HEK293 (cell line): ENCODE measurements at regions not wholly inside any gene's neighbourhood (a gene's known extent, or its start where the extent isn't known, plus 50 kb on each side); places are given as distances from the start of the nearest gene placed in this dataset.

Source experiments
- SETDB1 ChIP-seq: IDR thresholded peaks from one replicate; pipeline ENCODE4 v1.6.1; 2017; ENCODE audit warnings: mild to moderate bottlenecking, low read length, moderate library complexity, mixed read lengths; ENCODE audit not compliant: insufficient read length
- ZNF146 ChIP-seq: fragments of 450-650 bp; formaldehyde crosslinking; IDR thresholded peaks from 2 replicates; pipeline ENCODE4 v1.5.1; 2016; ENCODE audit warnings: missing biosample characterization, missing genetic modification characterization
- ZNF324 ChIP-seq: fragments of 450-650 bp; formaldehyde crosslinking; IDR thresholded peaks from 2 replicates; pipeline ENCODE4 v1.5.1; 2016; ENCODE audit warnings: missing biosample characterization, missing genetic modification characterization
- ZNF776 ChIP-seq: fragments of 450-650 bp; formaldehyde crosslinking; IDR thresholded peaks from 2 replicates; pipeline ENCODE4 v1.5.0; 2017; ENCODE audit warnings: missing biosample characterization, missing genetic modification characterization, borderline replicate concordance
- ZNF792 ChIP-seq: fragments of 450-650 bp; formaldehyde crosslinking; IDR thresholded peaks from 2 replicates; pipeline ENCODE4 v1.5.1; 2016; ENCODE audit warnings: missing biosample characterization, missing genetic modification characterization
- TF ChIP-seq, protein P1 (sequence below): fragments of 450-650 bp; formaldehyde crosslinking; IDR thresholded peaks from 2 replicates; pipeline ENCODE4 v1.5.1; 2016; ENCODE audit warnings: missing biosample characterization, missing genetic modification characterization
- TF ChIP-seq, protein P2 (sequence below): fragments of 450-650 bp; formaldehyde crosslinking; optimal IDR thresholded peaks from 2 replicates; pipeline ENCODE3; 2016; ENCODE audit warnings: missing biosample characterization, mild to moderate bottlenecking, missing genetic modification characterization
- TF ChIP-seq, protein P3 (sequence below): fragments of 450-650 bp; formaldehyde crosslinking; conservative IDR thresholded peaks from 2 replicates; pipeline ENCODE4 v1.5.1; 2016; ENCODE audit warnings: low read depth, missing biosample characterization, missing genetic modification characterization

DNA sequence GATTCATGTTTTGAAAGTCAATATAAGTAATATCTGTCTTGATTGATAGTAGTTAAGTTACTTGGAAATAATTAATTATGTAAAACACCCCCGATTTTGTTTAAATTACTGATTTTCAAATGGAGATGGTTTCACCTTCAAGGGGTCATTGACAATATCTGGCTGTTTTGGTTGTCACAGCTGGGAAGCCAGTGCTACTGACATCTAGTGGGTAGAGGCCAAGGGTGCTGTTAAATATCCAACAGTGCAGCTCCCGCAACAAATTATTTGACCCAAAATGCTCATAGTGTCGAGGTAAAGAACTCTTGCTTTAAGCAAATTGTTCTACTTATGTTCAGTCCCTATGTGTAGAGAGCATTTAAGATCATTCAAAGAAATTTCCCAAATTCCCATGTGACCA lies 50.6 kb upstream of the PCDH20 start:
- TF ChIP-seq SETDB1 (no peak), ZNF792 (tag by site-specific recombination) (no peak), ZNF146 (no peak), ZNF776 (tag by site-specific recombination) (no peak), ZNF324 (tag by site-specific recombination) (no peak)
- TF ChIP-seq, protein P1, sequence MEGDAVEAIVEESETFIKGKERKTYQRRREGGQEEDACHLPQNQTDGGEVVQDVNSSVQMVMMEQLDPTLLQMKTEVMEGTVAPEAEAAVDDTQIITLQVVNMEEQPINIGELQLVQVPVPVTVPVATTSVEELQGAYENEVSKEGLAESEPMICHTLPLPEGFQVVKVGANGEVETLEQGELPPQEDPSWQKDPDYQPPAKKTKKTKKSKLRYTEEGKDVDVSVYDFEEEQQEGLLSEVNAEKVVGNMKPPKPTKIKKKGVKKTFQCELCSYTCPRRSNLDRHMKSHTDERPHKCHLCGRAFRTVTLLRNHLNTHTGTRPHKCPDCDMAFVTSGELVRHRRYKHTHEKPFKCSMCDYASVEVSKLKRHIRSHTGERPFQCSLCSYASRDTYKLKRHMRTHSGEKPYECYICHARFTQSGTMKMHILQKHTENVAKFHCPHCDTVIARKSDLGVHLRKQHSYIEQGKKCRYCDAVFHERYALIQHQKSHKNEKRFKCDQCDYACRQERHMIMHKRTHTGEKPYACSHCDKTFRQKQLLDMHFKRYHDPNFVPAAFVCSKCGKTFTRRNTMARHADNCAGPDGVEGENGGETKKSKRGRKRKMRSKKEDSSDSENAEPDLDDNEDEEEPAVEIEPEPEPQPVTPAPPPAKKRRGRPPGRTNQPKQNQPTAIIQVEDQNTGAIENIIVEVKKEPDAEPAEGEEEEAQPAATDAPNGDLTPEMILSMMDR (tag by site-specific recombination): no peak
- TF ChIP-seq, protein P2, sequence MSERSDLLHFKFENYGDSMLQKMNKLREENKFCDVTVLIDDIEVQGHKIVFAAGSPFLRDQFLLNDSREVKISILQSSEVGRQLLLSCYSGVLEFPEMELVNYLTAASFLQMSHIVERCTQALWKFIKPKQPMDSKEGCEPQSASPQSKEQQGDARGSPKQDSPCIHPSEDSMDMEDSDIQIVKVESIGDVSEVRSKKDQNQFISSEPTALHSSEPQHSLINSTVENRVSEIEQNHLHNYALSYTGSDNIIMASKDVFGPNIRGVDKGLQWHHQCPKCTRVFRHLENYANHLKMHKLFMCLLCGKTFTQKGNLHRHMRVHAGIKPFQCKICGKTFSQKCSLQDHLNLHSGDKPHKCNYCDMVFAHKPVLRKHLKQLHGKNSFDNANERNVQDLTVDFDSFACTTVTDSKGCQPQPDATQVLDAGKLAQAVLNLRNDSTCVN: no peak
- TF ChIP-seq, protein P3, sequence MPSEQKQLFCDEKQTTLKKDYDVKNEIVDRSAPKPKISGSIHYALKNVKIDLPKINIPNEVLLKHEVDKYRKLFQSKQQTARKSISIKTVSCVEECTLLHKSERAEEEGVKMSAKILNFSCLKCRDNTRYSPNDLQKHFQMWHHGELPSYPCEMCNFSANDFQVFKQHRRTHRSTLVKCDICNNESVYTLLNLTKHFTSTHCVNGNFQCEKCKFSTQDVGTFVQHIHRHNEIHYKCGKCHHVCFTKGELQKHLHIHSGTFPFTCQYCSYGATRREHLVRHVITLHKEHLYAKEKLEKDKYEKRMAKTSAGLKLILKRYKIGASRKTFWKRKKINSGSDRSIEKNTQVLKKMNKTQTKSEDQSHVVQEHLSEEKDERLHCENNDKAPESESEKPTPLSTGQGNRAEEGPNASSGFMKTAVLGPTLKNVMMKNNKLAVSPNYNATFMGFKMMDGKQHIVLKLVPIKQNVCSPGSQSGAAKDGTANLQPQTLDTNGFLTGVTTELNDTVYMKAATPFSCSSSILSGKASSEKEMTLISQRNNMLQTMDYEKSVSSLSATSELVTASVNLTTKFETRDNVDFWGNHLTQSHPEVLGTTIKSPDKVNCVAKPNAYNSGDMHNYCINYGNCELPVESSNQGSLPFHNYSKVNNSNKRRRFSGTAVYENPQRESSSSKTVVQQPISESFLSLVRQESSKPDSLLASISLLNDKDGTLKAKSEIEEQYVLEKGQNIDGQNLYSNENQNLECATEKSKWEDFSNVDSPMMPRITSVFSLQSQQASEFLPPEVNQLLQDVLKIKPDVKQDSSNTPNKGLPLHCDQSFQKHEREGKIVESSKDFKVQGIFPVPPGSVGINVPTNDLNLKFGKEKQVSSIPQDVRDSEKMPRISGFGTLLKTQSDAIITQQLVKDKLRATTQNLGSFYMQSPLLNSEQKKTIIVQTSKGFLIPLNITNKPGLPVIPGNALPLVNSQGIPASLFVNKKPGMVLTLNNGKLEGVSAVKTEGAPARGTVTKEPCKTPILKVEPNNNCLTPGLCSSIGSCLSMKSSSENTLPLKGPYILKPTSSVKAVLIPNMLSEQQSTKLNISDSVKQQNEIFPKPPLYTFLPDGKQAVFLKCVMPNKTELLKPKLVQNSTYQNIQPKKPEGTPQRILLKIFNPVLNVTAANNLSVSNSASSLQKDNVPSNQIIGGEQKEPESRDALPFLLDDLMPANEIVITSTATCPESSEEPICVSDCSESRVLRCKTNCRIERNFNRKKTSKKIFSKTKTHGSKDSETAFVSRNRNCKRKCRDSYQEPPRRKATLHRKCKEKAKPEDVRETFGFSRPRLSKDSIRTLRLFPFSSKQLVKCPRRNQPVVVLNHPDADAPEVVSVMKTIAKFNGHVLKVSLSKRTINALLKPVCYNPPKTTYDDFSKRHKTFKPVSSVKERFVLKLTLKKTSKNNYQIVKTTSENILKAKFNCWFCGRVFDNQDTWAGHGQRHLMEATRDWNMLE (tag by site-specific recombination): no peak
